ENCODE measurements at regions not wholly inside any gene's neighbourhood (a gene's known extent, or its start where the extent isn't known, plus 50 kb on each side); places are given as distances from the start of the nearest gene placed in this dataset.
"Not testable (repeated sequence)": the region's sequence is repeated elsewhere in the genome, so short reads cannot be mapped to it uniquely, and the experiment has no call there.

GRCh38 chr16:29252311-29252710 is 154.2 kb downstream of the NPIPB11 start:
- TF ChIP-seq, protein P1, sequence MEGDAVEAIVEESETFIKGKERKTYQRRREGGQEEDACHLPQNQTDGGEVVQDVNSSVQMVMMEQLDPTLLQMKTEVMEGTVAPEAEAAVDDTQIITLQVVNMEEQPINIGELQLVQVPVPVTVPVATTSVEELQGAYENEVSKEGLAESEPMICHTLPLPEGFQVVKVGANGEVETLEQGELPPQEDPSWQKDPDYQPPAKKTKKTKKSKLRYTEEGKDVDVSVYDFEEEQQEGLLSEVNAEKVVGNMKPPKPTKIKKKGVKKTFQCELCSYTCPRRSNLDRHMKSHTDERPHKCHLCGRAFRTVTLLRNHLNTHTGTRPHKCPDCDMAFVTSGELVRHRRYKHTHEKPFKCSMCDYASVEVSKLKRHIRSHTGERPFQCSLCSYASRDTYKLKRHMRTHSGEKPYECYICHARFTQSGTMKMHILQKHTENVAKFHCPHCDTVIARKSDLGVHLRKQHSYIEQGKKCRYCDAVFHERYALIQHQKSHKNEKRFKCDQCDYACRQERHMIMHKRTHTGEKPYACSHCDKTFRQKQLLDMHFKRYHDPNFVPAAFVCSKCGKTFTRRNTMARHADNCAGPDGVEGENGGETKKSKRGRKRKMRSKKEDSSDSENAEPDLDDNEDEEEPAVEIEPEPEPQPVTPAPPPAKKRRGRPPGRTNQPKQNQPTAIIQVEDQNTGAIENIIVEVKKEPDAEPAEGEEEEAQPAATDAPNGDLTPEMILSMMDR (conservative IDR thresholded peaks at IDR 0.05; ENCODE audit: low read length) = not testable (repeated sequence)
- TF ChIP-seq EZH2phosphoT487 (IDR thresholded peaks at IDR 0.05; ENCODE audit: borderline replicate concordance) = not testable (repeated sequence)

Data from Loucy (cell line).